GM18520 (cell line): ENCODE measurements at regions not wholly inside any gene's neighbourhood (a gene's known extent, or its start where the extent isn't known, plus 50 kb on each side); places are given as distances from the start of the nearest gene placed in this dataset.

ENCODE experiments used
- ATAC-seq: cut with Tn5 transposase; IDR thresholded peaks from one replicate; pipeline ENCODE4 v1.9.1; 2021; ENCODE audit not compliant: unreplicated experiment

GRCh38 chr12:91566328-91567099 is 383.9 kb upstream of the DCN start:
- no peak for ATAC-seq

- ATAC-seq: no peak
Measured at GRCh38 chr12:91565846-91566245, 383.2 kb upstream of the DCN start.

DNA sequence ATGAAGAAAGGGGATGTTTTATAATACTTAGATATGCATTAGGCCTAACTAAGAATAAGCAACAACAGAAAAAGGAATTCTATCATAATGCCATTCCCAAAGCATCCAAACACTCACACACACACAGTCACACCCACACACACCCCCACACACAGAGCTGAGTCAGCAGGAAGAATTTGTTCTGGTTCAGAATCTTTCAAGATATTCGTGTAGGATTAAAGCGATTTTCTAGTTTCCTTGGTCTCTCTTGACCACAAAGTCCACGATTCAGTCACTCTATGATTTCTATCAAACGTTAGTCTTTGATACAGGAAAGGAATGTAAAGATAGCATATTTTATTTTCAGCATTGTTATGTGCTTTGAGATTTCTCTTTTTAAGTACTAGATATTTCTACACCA is 382.6 kb upstream of the DCN start:
- ATAC-seq: no peak

DNA sequence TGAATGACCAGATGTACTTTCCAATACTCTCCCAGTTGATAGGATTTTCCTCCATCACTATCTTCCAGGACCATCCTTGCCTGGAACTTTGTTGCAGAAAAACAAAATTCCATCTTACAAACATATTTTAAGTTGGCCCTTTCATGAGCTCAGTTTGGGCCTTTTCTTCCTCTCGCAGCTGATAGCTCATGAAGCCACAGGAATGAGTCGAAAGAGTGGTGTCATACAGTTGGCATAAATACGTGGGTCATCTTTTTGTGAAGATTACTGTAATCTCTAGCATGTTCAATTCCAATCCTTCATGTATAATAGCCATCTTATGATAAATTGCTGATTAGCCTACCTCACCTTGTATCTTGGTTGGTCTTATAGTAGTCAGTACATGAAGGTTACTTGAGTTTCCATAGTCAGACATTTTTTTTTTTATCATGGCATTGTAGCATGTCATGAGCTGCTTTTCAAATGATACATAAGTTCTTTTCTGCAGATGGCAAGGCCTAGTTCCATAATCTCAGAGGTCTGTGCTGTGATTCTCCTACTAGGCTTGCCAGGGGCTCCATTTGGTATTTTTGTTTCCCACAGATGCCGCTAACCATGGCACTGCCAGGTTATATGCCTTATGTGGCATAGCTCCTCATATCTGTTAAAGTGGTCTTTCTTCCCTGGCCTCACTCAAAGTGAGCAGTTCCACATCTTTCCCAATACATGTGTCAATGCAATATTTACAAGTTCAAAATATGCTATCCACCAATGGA is 380.6 kb upstream of the DCN start:
- no peak for ATAC-seq

- ATAC-seq: no peak
Measured at GRCh38 chr12:91562476-91562875, 379.9 kb upstream of the DCN start.

DNA sequence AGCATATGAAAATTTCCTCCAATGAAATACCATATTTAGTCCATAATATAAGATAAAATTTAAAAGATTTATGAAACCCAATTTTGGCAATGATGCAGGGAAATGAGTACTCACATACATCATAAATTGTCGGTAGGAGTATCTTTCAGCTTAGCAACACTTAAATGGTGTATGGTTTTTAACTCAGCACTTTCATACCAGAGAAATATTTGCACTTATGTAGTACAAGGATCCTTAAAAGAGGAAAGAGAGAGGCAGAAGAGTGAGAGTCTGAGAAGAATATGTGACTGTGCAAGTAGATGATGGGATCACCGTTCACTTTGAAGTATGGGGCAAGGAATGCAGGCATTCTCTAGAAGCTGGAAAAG is 379.3 kb upstream of the DCN start:
- ATAC-seq: no peak

DNA sequence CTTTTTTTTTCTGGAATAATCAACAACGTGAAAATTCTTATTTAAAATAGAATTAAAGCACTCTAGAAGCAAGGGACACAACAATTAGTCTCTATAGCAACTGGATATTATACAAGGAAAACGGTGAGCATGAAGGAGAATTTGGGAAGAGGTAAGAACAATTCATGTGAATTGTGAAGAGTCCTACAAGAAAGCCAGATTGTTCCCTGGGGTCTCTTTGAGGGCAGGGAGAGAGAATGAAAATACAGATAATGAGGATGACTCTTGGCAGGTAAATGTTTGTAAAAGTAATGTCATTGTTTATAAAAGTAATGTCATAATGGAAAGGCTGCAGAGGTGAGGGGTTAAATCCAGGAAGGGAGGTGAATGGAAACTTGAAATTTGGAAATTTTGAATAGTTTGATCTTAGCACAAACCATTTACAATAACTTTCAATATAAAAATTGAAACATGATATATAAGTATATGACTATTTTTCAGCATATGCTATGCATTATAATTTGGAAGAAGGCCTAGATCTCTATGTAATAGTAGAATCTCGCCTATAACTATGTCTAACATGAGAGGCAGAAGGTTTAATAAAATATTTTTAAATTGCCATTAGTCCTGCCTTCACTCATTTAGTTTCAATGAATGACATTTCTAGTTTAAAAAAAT is 378.8 kb upstream of the DCN start:
- no peak for ATAC-seq

DNA sequence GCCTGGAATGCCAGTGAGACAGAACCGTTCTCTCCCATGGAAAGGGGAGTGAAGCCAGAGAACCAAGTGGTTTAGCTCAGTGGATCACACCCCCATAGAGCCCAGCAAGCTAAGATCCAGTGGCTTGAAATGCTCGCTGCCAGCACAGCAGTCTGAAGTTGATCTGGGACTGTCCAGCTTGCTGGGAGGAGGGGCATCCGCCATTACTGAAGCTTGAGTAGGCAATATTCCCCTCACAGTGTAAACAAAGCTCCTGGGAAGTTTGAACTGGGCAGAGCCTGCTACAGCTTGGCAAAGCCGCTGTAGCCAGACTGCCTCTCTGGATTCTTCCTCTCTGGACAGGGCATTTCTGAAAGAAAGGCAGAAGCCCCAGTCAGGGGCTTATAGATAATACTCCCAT is 374.3 kb upstream of the DCN start:
- no peak for ATAC-seq

- ATAC-seq: no peak
Measured at GRCh38 chr12:91555436-91556415, 373.1 kb upstream of the DCN start.

DNA sequence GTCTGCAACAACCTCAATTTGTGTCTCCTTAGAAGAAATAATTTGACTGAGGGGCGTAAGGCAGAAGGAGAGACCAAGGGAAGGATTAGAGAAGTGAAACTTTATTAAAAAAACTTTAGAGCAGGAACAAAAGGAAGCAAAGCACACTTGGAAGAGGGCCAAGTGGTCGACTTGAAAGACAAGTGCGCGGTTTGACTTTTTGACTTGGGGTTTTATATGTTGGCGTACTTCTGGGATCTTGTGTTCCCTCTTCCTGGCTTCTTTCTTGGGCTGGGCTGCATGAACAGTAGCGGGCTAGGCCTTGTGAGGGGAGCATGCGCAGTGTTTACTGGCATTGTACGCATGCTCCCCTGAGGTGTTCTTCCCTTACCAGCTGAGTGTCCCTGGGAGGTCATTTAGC is 369.3 kb upstream of the DCN start:
- ATAC-seq: no peak

- ATAC-seq: no peak
Measured at GRCh38 chr12:91551242-91551641, 368.6 kb upstream of the DCN start.

GRCh38 chr12:91542666-91543065 is 360.0 kb upstream of the DCN start:
- ATAC-seq: no peak

DNA sequence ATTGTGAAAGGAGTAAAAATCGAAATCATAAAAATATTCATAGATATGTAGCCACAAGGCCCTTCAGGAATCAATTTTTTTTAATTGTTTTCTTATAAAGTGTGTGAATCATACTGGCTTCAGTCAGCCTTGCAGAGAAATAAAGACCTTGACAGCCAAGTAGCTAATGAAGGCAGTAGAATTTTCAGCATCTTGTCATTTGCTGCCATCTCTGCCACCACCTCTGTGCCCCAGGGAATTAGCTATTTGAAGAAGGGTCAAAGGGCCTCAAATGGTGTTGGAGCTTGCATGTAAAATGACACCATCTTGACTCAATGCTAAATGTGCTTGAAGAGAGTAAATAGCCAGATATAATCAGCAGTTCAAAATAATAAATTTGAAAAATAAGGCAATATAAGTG is 359.4 kb upstream of the DCN start:
- no peak for ATAC-seq

DNA sequence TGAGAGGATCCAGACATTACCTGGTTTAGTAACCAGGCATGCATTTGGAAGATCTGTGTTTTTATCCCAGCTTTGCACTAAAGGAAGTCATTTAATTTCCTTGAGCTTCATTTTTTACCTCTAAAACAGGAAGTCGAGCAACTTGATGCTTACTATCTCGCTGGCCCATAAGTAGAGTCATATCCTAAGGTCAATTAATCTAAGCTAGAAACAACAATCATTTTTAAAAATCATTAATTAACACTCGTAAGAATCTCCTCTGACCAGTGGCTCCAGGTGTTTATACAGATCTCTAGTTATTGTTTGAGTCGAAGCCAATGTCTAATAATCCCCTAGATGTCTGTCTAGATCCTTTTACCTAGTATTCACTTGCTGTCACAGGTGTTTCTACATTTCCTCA is 355.8 kb upstream of the DCN start:
- no peak for ATAC-seq

GRCh38 chr12:91533366-91533765 is 350.7 kb upstream of the DCN start:
- no peak for ATAC-seq

- no peak for ATAC-seq
Measured at GRCh38 chr12:91529829-91530228, 347.2 kb upstream of the DCN start.

DNA sequence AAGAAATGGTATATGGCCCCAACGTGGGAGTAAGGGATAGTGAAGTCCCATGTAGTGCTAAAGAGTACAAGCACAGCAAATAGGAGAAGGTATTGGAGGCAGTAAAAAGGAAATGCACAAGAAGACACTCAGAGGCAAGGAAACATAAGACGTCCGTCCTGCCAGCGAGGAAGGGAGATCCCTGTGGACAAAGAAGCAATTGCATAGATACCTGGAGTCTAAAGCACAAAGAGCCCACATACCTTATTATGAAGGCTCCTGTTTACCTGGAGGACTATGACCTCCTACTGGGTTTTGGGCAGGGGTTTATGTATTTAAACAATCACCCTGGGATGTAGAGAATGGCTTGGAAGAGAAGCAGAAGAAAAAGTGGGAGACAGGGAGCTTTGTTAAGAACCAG is 341.2 kb upstream of the DCN start:
- ATAC-seq: no peak

DNA sequence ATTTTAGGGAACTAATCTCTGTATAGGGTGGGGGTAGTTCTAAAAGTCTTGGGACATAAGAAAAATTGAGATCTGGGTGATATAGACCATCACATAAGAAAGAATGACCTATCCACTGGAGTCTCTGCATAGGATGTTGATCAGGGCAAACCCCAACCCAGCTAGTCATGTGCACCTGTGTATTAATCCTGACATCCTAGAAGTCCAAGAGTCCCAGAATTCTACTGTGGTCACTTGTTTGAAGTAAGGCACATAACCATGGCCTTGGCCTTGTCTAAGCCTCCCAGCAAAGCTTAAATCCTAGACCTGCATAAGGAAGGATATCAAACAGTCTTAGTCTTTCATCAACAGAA is 334.1 kb upstream of the DCN start:
- no peak for ATAC-seq

DNA sequence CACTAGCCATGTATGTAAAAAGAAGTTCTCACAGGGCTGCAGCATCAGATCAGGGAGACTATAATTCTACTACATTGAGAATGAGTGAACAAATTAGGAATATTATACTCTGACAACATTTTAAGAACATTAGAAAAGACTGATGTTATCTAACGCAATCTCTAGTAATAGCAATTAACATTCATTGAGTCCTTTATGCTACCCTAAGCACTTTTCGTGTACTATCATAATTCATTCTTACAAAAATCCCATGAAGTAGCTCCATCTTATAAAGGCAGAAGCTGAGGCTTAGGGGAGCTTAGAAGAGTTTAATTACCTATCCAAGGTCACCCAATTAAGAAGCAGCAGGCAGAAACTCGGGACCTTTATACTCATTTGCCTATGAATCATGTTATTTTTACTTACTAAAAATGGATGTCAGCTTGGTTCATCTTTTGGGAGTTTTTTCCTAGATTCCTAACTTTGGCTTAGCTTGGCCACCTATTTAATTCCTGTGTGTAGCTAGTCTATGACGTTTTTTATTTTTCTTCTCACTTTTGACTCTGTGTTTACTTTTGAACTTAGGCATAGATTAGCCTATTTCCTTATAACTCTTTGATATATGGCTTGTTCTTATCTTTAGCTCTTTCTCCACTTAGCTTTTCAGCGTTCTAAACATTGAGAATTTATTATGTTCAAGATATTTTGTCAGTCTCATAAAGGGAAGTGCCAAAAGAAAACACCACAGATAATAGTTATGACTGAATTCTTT is 333.5 kb upstream of the DCN start:
- ATAC-seq: no peak

DNA sequence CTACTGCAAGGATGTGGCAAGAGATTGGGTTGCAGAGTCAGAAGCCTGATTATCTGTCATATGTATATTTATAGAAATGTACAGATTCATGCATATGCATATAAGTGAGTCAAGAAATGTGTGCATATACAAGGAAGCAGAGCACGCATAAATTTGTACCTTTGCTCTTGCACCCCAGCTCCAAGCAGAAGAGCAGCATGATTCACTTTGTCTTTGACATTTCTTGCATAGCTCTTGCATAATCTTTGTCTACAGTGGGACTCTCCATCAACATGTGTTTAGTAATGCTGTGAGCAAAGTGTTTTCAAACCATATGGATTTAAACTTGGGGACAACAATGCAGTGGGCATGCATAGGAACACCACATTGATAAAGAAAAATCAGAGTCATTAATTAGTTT is 330.7 kb upstream of the DCN start:
- no peak for ATAC-seq
